Fibroblast of villous mesenchyme (primary cell): ENCODE measurements at regions not wholly inside any gene's neighbourhood (a gene's known extent, or its start where the extent isn't known, plus 50 kb on each side); places are given as distances from the start of the nearest gene placed in this dataset.
A peak's percentile ranks its signal among the peaks of the same experiment; 100 is the strongest.

Experiments used
- DNase-seq: peaks from one replicate; pipeline ENCODE4 v3.0.0-alpha.2; 2010; ENCODE audit warnings: low read depth
- H3K4me3 ChIP-seq: 2 replicates; pipeline ENCODE4 v1.5.1; 2011; ENCODE audit warnings: low read depth, mild to moderate bottlenecking, low read length
- TF ChIP-seq, protein P1 (sequence below): IDR thresholded peaks from 2 replicates; pipeline ENCODE4 v1.5.1; 2012; ENCODE audit warnings: low read depth, mild to moderate bottlenecking, low read length; ENCODE audit not compliant: insufficient read depth

- no peak for DNase-seq
- H3K4me3 ChIP-seq = no peak overlapping the region
- TF ChIP-seq, protein P1, sequence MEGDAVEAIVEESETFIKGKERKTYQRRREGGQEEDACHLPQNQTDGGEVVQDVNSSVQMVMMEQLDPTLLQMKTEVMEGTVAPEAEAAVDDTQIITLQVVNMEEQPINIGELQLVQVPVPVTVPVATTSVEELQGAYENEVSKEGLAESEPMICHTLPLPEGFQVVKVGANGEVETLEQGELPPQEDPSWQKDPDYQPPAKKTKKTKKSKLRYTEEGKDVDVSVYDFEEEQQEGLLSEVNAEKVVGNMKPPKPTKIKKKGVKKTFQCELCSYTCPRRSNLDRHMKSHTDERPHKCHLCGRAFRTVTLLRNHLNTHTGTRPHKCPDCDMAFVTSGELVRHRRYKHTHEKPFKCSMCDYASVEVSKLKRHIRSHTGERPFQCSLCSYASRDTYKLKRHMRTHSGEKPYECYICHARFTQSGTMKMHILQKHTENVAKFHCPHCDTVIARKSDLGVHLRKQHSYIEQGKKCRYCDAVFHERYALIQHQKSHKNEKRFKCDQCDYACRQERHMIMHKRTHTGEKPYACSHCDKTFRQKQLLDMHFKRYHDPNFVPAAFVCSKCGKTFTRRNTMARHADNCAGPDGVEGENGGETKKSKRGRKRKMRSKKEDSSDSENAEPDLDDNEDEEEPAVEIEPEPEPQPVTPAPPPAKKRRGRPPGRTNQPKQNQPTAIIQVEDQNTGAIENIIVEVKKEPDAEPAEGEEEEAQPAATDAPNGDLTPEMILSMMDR = no peak
Measured at GRCh38 chr12:73719223-73719622, 818.4 kb upstream of the ATXN7L3B start.

DNA sequence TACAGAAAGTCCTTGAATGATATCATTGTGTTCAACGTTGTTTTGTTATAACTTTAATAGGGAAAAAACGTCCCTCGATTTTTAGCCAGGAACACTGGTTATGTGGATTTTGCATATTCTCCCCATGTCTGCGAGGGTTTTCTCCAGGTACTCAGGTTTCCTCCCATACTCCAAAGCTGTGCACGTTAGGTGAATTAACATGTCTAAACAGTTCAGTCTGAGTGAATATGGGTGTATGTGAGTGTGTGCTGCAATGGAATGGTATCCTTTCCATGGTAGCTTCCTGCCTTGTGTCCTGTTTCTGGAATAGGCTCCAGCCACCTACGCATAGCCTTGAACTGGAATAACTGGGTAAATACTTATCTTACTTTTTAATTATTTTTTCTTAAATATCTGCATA lies 810.8 kb upstream of the ATXN7L3B start:
- H3K4me3 ChIP-seq = no peak overlapping the region
- TF ChIP-seq, protein P1 = no peak
- DNase-seq = no peak

DNA sequence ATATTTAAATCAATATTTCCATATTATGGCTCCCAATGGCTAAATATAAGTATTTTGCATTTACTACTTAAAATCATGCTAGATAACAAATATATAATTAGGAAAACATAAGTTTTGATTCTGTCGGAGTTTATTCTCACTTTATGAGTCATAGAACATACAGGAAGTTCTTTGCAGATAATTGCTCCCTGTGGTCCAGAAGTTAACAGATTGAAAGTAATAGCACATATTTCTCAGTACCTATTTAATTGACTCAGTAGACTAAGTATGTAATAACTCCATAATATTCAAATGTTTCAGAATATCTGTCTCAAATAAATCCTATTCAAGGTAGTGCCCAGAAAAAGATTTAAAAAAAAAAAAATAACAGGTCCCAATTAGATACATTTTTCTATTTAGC lies 806.0 kb upstream of the ATXN7L3B start:
- TF ChIP-seq, protein P1 = no peak
- no peak for DNase-seq
- H3K4me3 ChIP-seq = no peak overlapping the region

GRCh38 chr12:73769337-73769736 lies 768.3 kb upstream of the ATXN7L3B start:
- no peak overlapping the region for H3K4me3 ChIP-seq
- TF ChIP-seq, protein P1 = no peak
- no peak for DNase-seq

DNA sequence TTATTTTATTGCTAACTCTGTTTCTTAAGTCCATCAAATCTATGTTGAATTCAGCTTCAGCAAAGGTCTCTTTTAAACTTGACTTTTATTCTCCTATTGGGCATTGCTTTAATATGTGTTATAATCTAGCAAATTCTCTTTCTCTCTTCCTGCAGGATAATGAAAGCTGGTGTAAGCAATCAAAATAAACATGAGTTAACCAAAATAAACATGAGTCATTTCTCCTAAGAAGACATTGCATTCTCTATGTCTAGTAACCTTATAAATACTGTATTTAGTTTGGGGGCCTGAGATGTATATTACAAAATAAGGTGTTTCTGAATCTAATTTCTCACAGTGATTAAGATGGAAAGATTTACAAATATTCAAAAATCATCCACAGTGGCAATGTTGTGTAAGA lies 739.1 kb upstream of the ATXN7L3B start:
- TF ChIP-seq, protein P1 = no peak
- peak; percentile 1 for DNase-seq
- H3K4me3 ChIP-seq = no peak overlapping the region

GRCh38 chr12:73815072-73815645 lies 722.5 kb upstream of the ATXN7L3B start:
- H3K4me3 ChIP-seq = no peak overlapping the region
- DNase-seq = no peak
- TF ChIP-seq, protein P1 = no peak

DNA sequence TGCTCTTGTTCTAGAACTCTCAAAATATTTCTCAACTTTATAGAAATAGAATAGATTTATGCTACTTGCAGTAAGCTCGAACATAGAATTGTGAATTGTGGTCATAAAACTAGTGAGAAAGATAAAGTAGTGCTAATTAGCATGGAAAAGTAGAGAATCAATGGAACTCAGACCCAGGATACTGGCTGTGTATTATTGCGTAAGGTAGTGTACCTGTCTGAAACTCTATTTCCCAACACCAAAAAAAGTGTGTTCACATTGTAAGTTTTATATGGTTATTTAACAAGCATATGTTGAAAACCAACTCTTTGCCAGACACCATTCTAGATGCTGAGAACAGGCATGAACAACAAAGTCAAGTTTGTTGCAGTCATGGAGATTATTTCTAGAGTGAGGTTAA lies 720.5 kb upstream of the ATXN7L3B start:
- no peak overlapping the region for H3K4me3 ChIP-seq
- TF ChIP-seq, protein P1 = no peak
- no peak for DNase-seq
